ENCODE measurements at regions not wholly inside any gene's neighbourhood (a gene's known extent, or its start where the extent isn't known, plus 50 kb on each side); places are given as distances from the start of the nearest gene placed in this dataset.

DNA sequence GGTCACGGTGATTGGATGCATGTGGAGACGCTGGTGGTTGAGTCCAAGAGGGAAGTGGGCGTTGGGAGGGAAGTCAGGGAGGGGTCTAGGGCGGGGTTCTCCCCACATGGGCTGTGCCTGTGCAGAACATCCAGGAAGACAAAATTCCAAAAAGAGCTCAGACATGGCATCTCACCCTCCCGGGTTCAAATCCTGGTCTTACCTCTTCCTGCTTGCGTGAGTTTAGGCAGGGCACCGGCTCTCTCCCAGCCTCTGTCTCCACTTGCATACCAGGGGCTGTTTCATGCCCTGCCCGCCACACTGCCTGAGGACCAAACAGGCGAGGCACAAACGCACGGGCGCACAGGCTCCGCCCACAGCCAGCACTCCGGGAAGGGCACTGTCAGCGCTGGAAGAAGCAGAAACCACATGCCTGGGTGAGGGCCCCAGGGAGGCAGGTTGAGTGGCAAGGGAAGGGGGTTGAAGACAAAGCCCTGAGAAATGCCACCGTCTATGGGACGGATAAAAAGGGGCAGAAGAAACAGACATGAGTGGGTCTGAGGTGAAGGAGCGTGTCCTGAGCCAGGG, 123.6 kb upstream of the SOX1 start:
- TF ChIP-seq ZNF384 (IDR thresholded peaks at IDR 0.05; ENCODE audit: borderline replicate concordance, low read depth, low read length): no peak
- no peak for TF ChIP-seq RBBP5 (conservative IDR thresholded peaks at IDR 0.05)
- no peak for TF ChIP-seq CHD2 (IDR thresholded peaks at IDR 0.05; ENCODE audit: borderline replicate concordance, low read depth, low read length)
- TF ChIP-seq MYC (IDR thresholded peaks at IDR 0.05; ENCODE audit: insufficient read depth, insufficient read length, insufficient replicate concordance, low read length, severe bottlenecking): no peak

Measured in GM12878 (cell line).